RWPE1 (cell line): ENCODE measurements at regions not wholly inside any gene's neighbourhood (a gene's known extent, or its start where the extent isn't known, plus 50 kb on each side); places are given as distances from the start of the nearest gene placed in this dataset.

Experiments
- CTCF ChIA-PET: fragments of 350-600 bp; sonication (Branson Sonifier 250); formaldehyde crosslinking; extraction: SDS; loops from one replicate; lab custom pipeline; 2021; lab: Yijun Ruan, JAX
- POLR2A ChIA-PET: fragments of 400-600 bp; formaldehyde crosslinking; extraction: SDS; loops from one replicate; lab custom pipeline; 2020; ENCODE audit warnings: antibody characterized with exemption; ENCODE audit not compliant: low non-redundant PET; lab: Yijun Ruan, JAX
- DNase-seq: peaks from one replicate; pipeline ENCODE4 v3.0.0; 2012; ENCODE audit warnings: low spot score
- H3K27ac ChIP-seq: fragments of 450-650 bp; 2 replicates; pipeline ENCODE4 v1.5.1; 2017
- CTCF ChIP-seq: fragments of 450-650 bp; conservative IDR thresholded peaks from 2 replicates; pipeline ENCODE4 v1.5.1; 2017; ENCODE audit warnings: low read depth, mild to moderate bottlenecking

- no peak for DNase-seq
- CTCF ChIA-PET: no interaction called here
- TF ChIP-seq CTCF: no peak
- POLR2A ChIA-PET: no interaction called here
- no peak overlapping the region for H3K27ac ChIP-seq
Measured at GRCh38 chr10:21032587-21033319, 135.6 kb upstream of the NEBL start.

- H3K27ac ChIP-seq: no peak overlapping the region
- ChIA-PET CTCF (interaction anchor here (0.5 to 0.6 kb wide), 2 partner anchors 248 to 831 kb away, joined by 4 to 6 read pairs; no protein-coding TSS in a partner anchor), POLR2A (no interaction called here)
- TF ChIP-seq CTCF: no peak
- DNase-seq: no peak
Measured at GRCh38 chr10:21031232-21031795, 134.2 kb upstream of the NEBL start.

GRCh38 chr10:21030091-21030490 is 133.0 kb upstream of the NEBL start:
- no peak for TF ChIP-seq CTCF
- peak; percentile 42 for DNase-seq
- POLR2A ChIA-PET: no interaction called here
- CTCF ChIA-PET: no interaction called here
- H3K27ac ChIP-seq: peak overlapping the region; percentile 78

- DNase-seq: peak; percentile 26
- POLR2A ChIA-PET: no interaction called here
- TF ChIP-seq CTCF: no peak
- CTCF ChIA-PET: no interaction called here
- H3K27ac ChIP-seq: no peak overlapping the region
Measured at GRCh38 chr10:21022821-21023220, 125.7 kb upstream of the NEBL start.

GRCh38 chr10:21021843-21022594 is 124.9 kb upstream of the NEBL start:
- POLR2A ChIA-PET: no interaction called here
- CTCF ChIA-PET: no interaction called here
- no peak for TF ChIP-seq CTCF
- no peak for DNase-seq
- H3K27ac ChIP-seq: no peak overlapping the region; the same call in 1 of the 2 replicates

GRCh38 chr10:21021231-21021630 is 124.1 kb upstream of the NEBL start:
- POLR2A ChIA-PET: no interaction called here
- CTCF ChIA-PET: interaction anchor here (0.6 kb wide), 1 partner anchor 97 kb away, joined by 3 read pairs; no protein-coding TSS in a partner anchor
- TF ChIP-seq CTCF: no peak
- H3K27ac ChIP-seq: no peak overlapping the region
- no peak for DNase-seq
